HT1080 (cell line): ENCODE measurements at regions not wholly inside any gene's neighbourhood (a gene's known extent, or its start where the extent isn't known, plus 50 kb on each side); places are given as distances from the start of the nearest gene placed in this dataset. TPM values are rescaled to one million over a fixed set of nuclear protein-coding genes. Genes with fewer than 3 reads are reported as not detected.
"Not testable (repeated sequence)": the region's sequence is repeated elsewhere in the genome, so short reads cannot be mapped to it uniquely, and the experiment has no call there.

Source experiments
- DNase-seq: peaks from one replicate; pipeline ENCODE4 v3.0.0-alpha.2; 2015; ENCODE audit warnings: low read depth
- small RNA-seq: library from RNA; depleted of rRNA; stranded (forward); fragments of <200 nt; gene quantifications from one replicate; pipeline ENCODE3, GENCODE V24; 2014

GRCh38 chr5:86510330-86510915 lies 107.3 kb upstream of the COX7C start:
- DNase-seq = not testable (repeated sequence)

GRCh38 chr5:86523718-86524117 lies 94.0 kb upstream of the COX7C start:
- no peak for DNase-seq

- DNase-seq = no peak
These were observed 92.1 kb upstream of the COX7C start for GRCh38 chr5:86525622-86526021.

- DNase-seq = no peak
These were observed 90.9 kb upstream of the COX7C start for GRCh38 chr5:86526811-86527348.

GRCh38 chr5:86532429-86532828 lies 85.3 kb upstream of the COX7C start:
- no peak for DNase-seq

- DNase-seq = no peak
These were observed 81.3 kb upstream of the COX7C start for GRCh38 chr5:86536396-86536795.

GRCh38 chr5:86542532-86542931 lies 75.2 kb upstream of the COX7C start:
- DNase-seq = no peak

GRCh38 chr5:86546044-86546443 lies 71.7 kb upstream of the COX7C start:
- no peak for DNase-seq

- peak; percentile 32 for DNase-seq
These were observed 71.2 kb upstream of the COX7C start for GRCh38 chr5:86546582-86546981.

- DNase-seq = no peak
These were observed 63.1 kb upstream of the COX7C start for GRCh38 chr5:86554638-86555037.

- DNase-seq = no peak
These were observed 59.8 kb upstream of the COX7C start for GRCh38 chr5:86557920-86558319.

GRCh38 chr5:86565197-86565789 lies 52.4 kb upstream of the COX7C start:
- no peak for DNase-seq

GRCh38 chr5:86566030-86566429 lies 51.7 kb upstream of the COX7C start:
- DNase-seq = not testable (repeated sequence)

Small RNA genes lying in the stretch of these regions (small RNA-seq; reads per million reads assigned to genes)
- gene RBBP4P6 = not detected
